ENCODE measurements at regions not wholly inside any gene's neighbourhood (a gene's known extent, or its start where the extent isn't known, plus 50 kb on each side); places are given as distances from the start of the nearest gene placed in this dataset.
"Not testable (repeated sequence)": the region's sequence is repeated elsewhere in the genome, so short reads cannot be mapped to it uniquely, and the experiment has no call there.

DNA sequence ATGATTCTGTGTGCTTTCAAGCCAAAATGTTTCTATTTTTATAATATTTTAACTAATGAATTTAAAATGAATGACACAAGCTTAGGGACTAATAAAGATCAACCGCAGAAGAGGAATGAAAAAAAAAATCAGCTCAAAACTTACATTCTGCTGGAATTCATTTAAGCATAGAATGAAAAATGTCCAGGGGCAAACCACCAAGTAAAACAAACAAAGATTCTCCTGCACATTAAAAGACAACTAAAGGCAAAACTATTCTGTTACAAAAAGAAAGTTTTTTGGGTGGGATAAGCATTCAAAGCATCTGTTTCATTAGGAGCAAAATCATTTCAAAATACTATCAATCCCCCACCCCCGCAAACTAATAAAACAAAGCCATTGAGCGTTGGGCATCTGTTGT lies 99.3 kb upstream of the SOX11 start:
- ATAC-seq, result no peak
- no peak for DNase-seq
- intact Hi-C loops (cut with micrococcal nuclease), result no loop called here

DNA sequence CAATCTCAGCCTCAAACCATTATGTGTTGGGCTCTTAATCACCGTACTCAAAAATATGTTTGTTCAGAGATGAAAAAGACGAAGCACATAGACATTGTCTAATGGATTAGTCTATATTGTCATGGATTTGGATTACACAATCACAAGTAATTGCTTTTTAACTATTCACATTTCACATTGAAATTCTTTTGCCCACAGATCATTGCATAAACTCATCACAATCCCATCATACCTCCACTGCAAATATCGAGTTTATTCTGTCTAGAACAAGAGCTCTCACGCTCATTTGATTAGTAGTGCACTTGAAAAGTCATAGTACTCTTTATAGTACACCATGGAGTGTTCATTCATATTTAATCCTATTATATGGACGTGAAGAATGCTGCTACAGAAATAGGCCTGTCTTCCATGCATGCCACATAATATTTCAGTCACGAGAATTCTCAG lies 97.9 kb upstream of the SOX11 start:
- DNase-seq (no peak), ATAC-seq (no peak)
- intact Hi-C loops (cut with micrococcal nuclease), result no loop called here

DNA sequence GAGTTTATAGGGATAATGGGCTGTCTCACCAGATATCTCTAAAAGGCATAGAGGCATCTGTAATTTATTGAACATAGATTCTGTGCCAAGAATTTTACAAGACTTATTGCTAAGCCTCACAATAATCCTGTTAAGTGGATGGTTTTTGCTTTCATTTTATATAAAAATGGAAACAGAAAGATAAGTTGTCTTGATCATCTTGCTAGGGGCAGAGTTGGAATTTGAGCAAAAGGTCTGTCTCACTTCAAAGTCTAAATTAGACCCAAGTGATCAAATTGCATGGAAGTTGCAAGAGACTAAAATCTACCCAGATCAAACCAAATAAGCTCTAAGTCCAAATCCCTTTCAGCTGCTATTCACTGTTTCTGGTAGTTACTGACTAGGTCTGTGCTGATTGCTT lies 95.3 kb upstream of the SOX11 start:
- intact Hi-C loops (cut with micrococcal nuclease), result no loop called here
- ATAC-seq (no peak), DNase-seq (no peak)

DNA sequence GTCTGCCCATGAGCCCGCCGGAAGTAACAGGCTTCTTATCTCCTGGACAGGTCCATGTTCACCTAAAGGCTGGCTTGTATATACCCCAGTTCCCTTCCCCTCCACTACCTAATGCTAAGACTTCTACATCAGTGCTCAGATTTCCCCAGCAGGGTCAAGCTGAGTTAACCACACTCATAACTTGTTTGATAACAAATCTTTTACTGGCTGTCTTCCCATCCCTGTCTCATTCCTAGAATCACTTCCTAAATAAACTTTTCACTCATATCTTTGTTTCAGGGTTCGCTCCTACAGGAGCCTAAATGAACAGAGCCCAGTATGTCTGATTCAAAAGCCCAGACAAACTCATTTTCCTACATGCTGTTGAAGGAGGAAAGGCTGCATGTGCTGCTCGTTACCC lies 94.0 kb upstream of the SOX11 start:
- ATAC-seq (no peak), DNase-seq (no peak)
- intact Hi-C loops (cut with micrococcal nuclease), result no loop called here

DNA sequence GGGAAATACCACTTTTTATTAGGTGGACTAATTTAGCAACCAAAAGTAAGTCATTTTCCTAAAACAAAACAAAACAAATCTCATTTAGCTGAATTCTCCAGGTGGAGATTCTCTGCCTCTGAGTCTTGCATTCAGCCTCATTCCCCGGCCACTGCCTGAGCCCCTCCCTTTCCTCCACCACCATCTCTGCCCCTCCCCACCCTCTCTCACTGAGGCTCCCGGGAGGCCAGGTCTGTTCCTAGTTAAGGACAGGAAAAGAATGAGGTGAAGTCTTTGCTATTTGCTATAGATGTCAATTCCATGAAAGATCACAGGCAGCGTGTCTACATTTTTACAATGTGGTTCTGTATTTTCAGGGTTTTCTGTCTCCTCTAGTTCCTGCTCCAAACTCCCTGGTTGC lies 83.0 kb upstream of the SOX11 start:
- DNase-seq (no peak), ATAC-seq (no peak)
- intact Hi-C loops (cut with micrococcal nuclease), result no loop called here

DNA sequence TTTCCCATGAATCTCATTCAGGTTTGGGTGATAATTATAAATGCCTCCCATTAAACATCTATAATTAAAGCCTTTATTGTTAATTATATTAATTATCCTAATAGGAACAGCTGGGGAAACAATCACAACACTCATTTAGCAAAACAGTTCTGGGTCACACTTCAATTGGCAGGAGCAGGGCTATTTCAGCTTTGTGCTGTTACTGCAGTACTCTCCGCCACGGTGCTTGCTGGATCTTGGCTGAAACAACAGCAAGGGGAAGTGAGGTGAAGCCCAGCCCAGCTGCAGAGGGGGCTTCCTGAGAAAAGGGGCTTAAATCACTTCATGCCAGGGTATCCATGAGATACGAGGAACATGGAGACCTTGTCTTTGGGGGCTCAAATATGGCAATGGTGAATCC lies 79.5 kb upstream of the SOX11 start:
- DNase-seq (no peak), ATAC-seq (no peak)
- intact Hi-C loops (cut with micrococcal nuclease), result no loop called here

DNA sequence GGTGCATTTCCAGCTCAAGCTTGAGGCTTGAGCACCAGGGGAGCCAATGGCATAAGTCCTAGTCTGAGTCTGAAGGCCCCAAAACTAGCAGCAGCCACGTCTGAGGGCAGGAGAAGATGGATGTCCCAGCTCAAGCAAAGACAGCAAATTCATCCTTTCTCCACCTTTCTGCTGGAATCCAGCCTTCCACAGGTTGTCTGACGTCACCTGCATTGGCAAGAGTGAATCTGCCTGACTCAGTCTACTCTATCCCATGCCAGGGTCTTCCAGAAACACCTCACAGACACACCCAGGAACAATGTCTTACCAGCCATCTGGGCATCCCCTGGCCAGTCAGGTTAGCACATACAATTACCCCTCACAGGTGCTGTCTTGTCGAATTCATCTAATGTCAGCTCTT lies 76.2 kb upstream of the SOX11 start:
- ATAC-seq, result no peak
- intact Hi-C loops (cut with micrococcal nuclease), result no loop called here
- DNase-seq, result no peak

DNA sequence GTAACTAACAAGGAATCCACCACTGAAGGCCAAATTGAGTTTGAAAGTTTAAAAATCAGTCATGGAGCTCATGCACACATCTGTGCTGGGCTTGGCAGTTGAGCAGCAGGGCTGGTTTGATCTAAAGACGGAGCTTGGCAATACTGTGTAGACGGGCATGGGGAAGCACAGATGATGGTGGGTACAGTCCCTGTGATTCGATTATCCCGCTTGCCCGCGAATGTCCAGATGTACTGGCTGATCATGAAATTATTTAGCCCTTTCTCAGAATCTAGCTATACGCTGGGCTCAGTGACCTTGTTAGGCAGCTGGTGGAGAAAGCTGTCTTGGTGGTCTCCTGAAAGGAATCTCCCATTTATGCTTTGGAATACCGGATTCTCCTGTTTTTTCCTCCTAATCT lies 74.8 kb upstream of the SOX11 start:
- intact Hi-C loops (cut with micrococcal nuclease), result no loop called here
- no peak for DNase-seq
- ATAC-seq, result no peak

DNA sequence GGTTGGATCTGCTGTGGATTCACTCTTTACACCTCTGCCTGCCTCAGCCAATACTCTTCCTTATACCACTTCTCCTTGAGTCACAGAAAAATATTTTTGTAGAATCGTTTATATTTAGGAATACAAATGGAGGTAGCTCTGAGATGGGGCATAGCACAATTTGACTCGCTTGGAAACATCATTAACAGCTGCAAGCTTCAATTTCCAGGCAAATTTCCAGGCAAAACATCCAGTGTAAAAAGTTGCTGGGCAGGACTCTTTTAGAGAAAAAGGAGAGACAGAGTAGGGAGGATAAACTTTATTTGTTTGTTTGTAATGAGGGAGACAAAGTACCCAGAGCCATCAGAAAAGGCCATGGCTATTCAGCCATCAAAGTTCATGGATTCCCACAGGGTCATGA lies 74.4 kb upstream of the SOX11 start:
- intact Hi-C loops (cut with micrococcal nuclease), result no loop called here
- DNase-seq, result no peak
- ATAC-seq, result no peak

DNA sequence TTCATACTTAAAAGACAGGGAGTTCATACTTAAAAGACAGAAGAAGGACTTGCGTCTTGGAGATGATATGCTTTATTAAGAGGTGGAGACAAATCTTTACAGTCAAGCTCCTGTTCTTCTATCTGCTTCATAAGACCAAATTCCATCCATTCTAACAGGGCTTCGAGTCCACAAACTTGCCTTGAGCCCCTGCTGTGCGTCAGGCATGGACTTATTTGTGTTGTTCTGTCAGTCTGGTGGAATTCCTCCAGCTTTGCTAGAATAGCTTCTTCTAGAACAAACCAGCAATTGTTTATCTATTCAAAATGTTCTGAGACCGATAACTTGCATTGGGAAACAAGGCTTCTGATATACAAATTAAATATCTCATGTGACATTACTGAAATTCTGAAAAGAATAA lies 73.9 kb upstream of the SOX11 start:
- DNase-seq, result no peak
- ATAC-seq, result no peak
- intact Hi-C loops (cut with micrococcal nuclease), result no loop called here

DNA sequence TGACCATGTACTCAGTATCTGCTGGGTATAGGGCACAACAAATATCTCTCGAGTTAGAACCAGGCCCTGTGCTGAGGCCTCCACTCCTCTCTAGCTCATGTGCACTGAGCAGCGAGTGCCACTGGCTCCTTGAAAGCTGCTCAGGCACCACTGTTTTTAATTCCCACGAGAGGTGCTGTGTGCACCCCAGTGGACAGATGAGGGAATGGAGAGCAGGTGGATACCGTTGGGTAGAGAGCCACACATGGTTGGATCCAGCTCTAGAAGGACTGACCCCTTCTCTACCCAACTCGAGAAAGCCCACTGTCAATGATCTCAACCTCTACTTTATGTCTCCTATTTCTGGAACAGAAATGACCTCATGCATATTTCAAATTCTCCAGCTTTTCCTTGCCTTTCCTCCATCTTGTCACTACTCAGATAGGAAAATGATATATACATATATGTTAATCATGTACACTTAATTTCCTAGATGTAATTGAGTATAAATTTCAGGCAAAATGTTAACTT lies 66.6 kb upstream of the SOX11 start:
- intact Hi-C loops (cut with micrococcal nuclease); ATAC-seq; DNase-seq: not testable (repeated sequence)

DNA sequence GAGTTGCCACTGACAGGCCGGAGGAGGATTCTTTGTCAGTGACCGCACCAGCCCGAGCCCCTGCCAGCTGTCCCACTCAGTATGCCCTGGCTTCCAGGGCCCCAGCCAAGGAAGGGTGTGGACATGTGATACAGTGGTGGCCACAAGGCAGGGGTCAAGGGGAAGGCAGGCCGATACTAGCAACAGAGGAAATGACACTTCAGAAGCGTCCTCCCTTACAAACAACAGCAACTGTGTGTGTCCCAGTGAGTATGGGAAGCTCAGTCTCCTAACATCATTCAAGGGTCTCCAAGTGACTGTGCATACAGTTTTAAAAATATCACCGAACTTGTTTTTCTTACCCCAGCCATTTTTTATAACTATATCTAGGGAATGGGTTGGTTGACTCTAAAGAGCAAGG lies 63.7 kb upstream of the SOX11 start:
- ATAC-seq; DNase-seq; intact Hi-C loops (cut with micrococcal nuclease): not testable (repeated sequence)

DNA sequence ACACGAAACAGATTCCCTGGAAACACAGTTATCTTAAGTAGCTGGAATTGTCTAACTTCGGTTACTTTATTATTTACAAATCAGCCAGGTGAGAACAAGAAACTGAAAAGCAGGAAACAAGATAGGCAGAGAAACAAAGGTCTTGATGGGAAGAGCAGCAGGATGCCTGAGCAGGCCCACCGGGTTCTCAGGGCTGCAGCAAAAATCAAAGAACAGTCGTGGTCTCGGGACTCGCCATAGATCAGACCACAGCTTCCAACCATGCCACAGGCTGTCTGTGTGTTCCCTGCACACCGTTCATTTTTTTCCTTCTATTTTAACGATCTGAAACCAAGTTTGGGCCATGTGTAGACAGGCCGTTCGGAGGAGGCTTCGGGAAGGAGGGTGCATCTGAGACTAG lies 62.7 kb upstream of the SOX11 start:
- intact Hi-C loops (cut with micrococcal nuclease), result not testable (repeated sequence)

DNA sequence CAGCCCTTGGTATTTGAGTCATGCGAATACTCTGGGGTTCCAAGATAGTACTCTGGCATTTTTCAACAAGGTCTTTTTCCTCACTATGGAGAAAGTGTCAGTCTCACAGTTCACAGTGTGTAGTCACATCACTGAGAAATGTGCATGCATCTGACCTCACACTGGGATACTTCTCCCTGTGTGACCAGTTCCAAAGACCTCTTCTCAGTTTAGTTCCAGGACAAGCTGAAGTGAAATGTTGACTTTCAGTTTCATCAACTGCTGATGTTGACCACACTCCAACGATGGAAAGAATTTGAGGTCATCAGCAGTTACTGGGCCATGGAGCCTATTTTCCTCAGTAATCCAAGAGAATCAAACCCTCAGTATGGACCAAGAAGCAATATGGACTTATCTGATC lies 55.1 kb upstream of the SOX11 start:
- DNase-seq; ATAC-seq; intact Hi-C loops (cut with micrococcal nuclease): not testable (repeated sequence)

More for the DNA sequence above, 62.7 kb upstream of the SOX11 start:
- ATAC-seq, DNase-seq: not testable (repeated sequence)

All from left ventricle myocardium superior (tissue), 1 donor.